ENCODE measurements at regions not wholly inside any gene's neighbourhood (a gene's known extent, or its start where the extent isn't known, plus 50 kb on each side); places are given as distances from the start of the nearest gene placed in this dataset.

- Histone ChIP-seq H3K4me1 (ENCODE audit: control insufficient read depth, insufficient read depth, low read length) (no peaks in the 10 kb centered on the region), H2AK5ac (ENCODE audit: low read depth, low read length) (no peak overlapping the region), H4K20me1 (ENCODE audit: insufficient read depth, low read length) (no peaks in the 10 kb centered on the region), H3K4me2 (ENCODE audit: low read depth, low read length) (no peak overlapping the region), H2BK15ac (ENCODE audit: low read depth, low read length) (no peak overlapping the region), H2AFZ (replicated peaks; ENCODE audit: low read length, poor library complexity) (no peak overlapping the region), H3K56ac (ENCODE audit: extremely low read depth, insufficient read depth, low read length) (no peak overlapping the region), H2BK5ac (ENCODE audit: low read depth, low read length, poor library complexity, severe bottlenecking) (no peak overlapping the region), H3K4me3 (ENCODE audit: insufficient read depth, low read depth, low read length) (no peak overlapping the region), H2BK20ac (ENCODE audit: low read depth, low read length) (no peak overlapping the region), H3K14ac (replicated peaks; ENCODE audit: low read depth, low read length) (no peak overlapping the region), H3K79me1 (ENCODE audit: low read depth in 1 of 2, low read length in 2 of 2) (no peaks in the 10 kb centered on the region), H3K4ac (ENCODE audit: low read depth, low read length) (no peak overlapping the region), H3K9me1 (ENCODE audit: insufficient read depth, low read length) (no peaks in the 10 kb centered on the region), H4K8ac (ENCODE audit: low read depth in 2 of 2, low read length in 2 of 2) (no peak overlapping the region), H4K91ac (ENCODE audit: insufficient read depth, low read depth, low read length) (no peak overlapping the region), H3K9me3 (ENCODE audit: control insufficient read depth, insufficient read depth, low read length) (no peaks in the 10 kb centered on the region), H3K27me3 (ENCODE audit: control insufficient read depth, insufficient read depth, low read length) (no peaks in the 10 kb centered on the region), H3K18ac (ENCODE audit: low read depth, low read length) (no peak overlapping the region), H3K23ac (ENCODE audit: low read depth, low read length) (no peak overlapping the region), H2AK9ac (replicated peaks; ENCODE audit: low read depth, low read length, poor library complexity) (no peak overlapping the region), H3K9ac (ENCODE audit: low read depth, low read length) (no peak overlapping the region), H3K27ac (ENCODE audit: insufficient read depth, low read length) (no peak overlapping the region), H3K36me3 (ENCODE audit: control insufficient read depth, insufficient read depth, low read length) (no peaks in the 10 kb centered on the region), H4K5ac (ENCODE audit: low read depth, low read length) (no peak overlapping the region), H2BK120ac (ENCODE audit: low read depth, low read length) (no peak overlapping the region)
- dilution Hi-C loops (cut with HindIII; ENCODE audit: low sequenced_read_pairs, unreplicated experiment) (no loop called here), in situ Hi-C loops (cut with MboI; ENCODE audit: low sequenced_read_pairs) (no loop called here), intact Hi-C loops (cut with micrococcal nuclease) (no loop called here)
- POLR2A ChIA-PET (ENCODE audit: unreplicated experiment): no interaction called here
- CTCF ChIA-PET: no interaction called here
- ATAC-seq (ENCODE audit: low read depth): no peak
- TF ChIP-seq ELK1 (IDR thresholded peaks at IDR 0.05; ENCODE audit: borderline replicate concordance, low read depth, low read length): no peak
- no peak for TF ChIP-seq SMC3 (IDR thresholded peaks at IDR 0.05; ENCODE audit: low read depth, low read length)
- no peak for TF ChIP-seq NFE2L2 (IDR thresholded peaks at IDR 0.05; ENCODE audit: low read depth, low read length)
- no peak for TF ChIP-seq CHD1 (IDR thresholded peaks at IDR 0.05; ENCODE audit: low read depth, low read length)
- no peak for TF ChIP-seq RCOR1 (IDR thresholded peaks at IDR 0.05; ENCODE audit: insufficient replicate concordance, low read length)
- no peak for TF ChIP-seq RFX5 (IDR thresholded peaks at IDR 0.05; ENCODE audit: low read depth, low read length)
- no peak for TF ChIP-seq MAFK (IDR thresholded peaks at IDR 0.05; ENCODE audit: low read depth, low read length)
- TF ChIP-seq BHLHE40 (IDR thresholded peaks at IDR 0.05; ENCODE audit: low read depth, low read length): no peak
- TF ChIP-seq MAZ (IDR thresholded peaks at IDR 0.05; ENCODE audit: borderline replicate concordance, low read depth, low read length): no peak
- no peak for TF ChIP-seq CTCF (conservative IDR thresholded peaks at IDR 0.05; ENCODE audit: low read depth, low read length)
- BruUV-seq (replicated peaks): no TSS peak
- no peak for DNase-seq
These were observed 364.3 kb upstream of the MAN1A1 start for GRCh38 chr6:119713903-119714302.

Data from IMR-90 (cell line).